ENCODE measurements at regions not wholly inside any gene's neighbourhood (a gene's known extent, or its start where the extent isn't known, plus 50 kb on each side); places are given as distances from the start of the nearest gene placed in this dataset.

GRCh38 chr2:219887870-219888269 is 260.4 kb downstream of the SLC4A3 start:
- TF ChIP-seq CTCF (IDR thresholded peaks at IDR 0.05; ENCODE audit: extremely low read depth, low read depth, low read length), result no peak
- Histone ChIP-seq H3K27me3 (ENCODE audit: insufficient read depth, low read length) (no peaks in the 10 kb centered on the region), H3K4me1 (ENCODE audit: insufficient read depth, low read length) (no peaks in the 10 kb centered on the region), H3K4me3 (ENCODE audit: insufficient read depth, low read length) (no peak overlapping the region), H3K36me3 (ENCODE audit: insufficient read depth, low read length) (no peaks in the 10 kb centered on the region), H3K79me2 (ENCODE audit: insufficient read depth, low read length) (no peaks in the 10 kb centered on the region), H4K20me1 (ENCODE audit: insufficient read depth, low read length) (no peaks in the 10 kb centered on the region), H2AFZ (ENCODE audit: low read length) (no peak overlapping the region), H3K4me2 (ENCODE audit: insufficient read depth, low read length) (no peak overlapping the region), H3K9me3 (ENCODE audit: low read depth, low read length) (no peaks in the 10 kb centered on the region), H3K27ac (ENCODE audit: low read depth, low read length) (no peak overlapping the region)
- DNase-seq (ENCODE audit: insufficient read length, low spot score, missing footprints), result no peak

- no peak overlapping the region for H3K4me3 ChIP-seq (ENCODE audit: insufficient read depth, low read length)
- H3K27me3 ChIP-seq (ENCODE audit: insufficient read depth, low read length), result no peaks in the 10 kb centered on the region
- no peak overlapping the region for H2AFZ ChIP-seq (ENCODE audit: low read length)
- no peaks in the 10 kb centered on the region for H3K9me3 ChIP-seq (ENCODE audit: low read depth, low read length)
- no peaks in the 10 kb centered on the region for H3K4me1 ChIP-seq (ENCODE audit: insufficient read depth, low read length)
- no peaks in the 10 kb centered on the region for H3K36me3 ChIP-seq (ENCODE audit: insufficient read depth, low read length)
- H3K79me2 ChIP-seq (ENCODE audit: insufficient read depth, low read length), result no peaks in the 10 kb centered on the region
- no peak overlapping the region for H3K27ac ChIP-seq (ENCODE audit: low read depth, low read length)
- no peak for TF ChIP-seq CTCF (IDR thresholded peaks at IDR 0.05; ENCODE audit: extremely low read depth, low read depth, low read length)
- DNase-seq (ENCODE audit: insufficient read length, low spot score, missing footprints), result no peak
- no peaks in the 10 kb centered on the region for H4K20me1 ChIP-seq (ENCODE audit: insufficient read depth, low read length)
- H3K4me2 ChIP-seq (ENCODE audit: insufficient read depth, low read length), result no peak overlapping the region
Observed at GRCh38 chr2:219893541-219893940, 266.1 kb downstream of the SLC4A3 start.

- no peak for DNase-seq (ENCODE audit: insufficient read length, low spot score, missing footprints)
- Histone ChIP-seq H3K4me1 (ENCODE audit: insufficient read depth, low read length) (no peaks in the 10 kb centered on the region), H3K27ac (ENCODE audit: low read depth, low read length) (no peak overlapping the region), H3K4me3 (ENCODE audit: insufficient read depth, low read length) (no peak overlapping the region), H3K4me2 (ENCODE audit: insufficient read depth, low read length) (no peak overlapping the region), H4K20me1 (ENCODE audit: insufficient read depth, low read length) (no peaks in the 10 kb centered on the region), H3K79me2 (ENCODE audit: insufficient read depth, low read length) (no peaks in the 10 kb centered on the region), H3K36me3 (ENCODE audit: insufficient read depth, low read length) (no peaks in the 10 kb centered on the region), H2AFZ (ENCODE audit: low read length) (no peak overlapping the region), H3K27me3 (ENCODE audit: insufficient read depth, low read length) (no peaks in the 10 kb centered on the region), H3K9me3 (ENCODE audit: low read depth, low read length) (no peaks in the 10 kb centered on the region)
- no peak for TF ChIP-seq CTCF (IDR thresholded peaks at IDR 0.05; ENCODE audit: extremely low read depth, low read depth, low read length)
Observed at GRCh38 chr2:219897456-219897855, 270.0 kb downstream of the SLC4A3 start.

GRCh38 chr2:219901155-219901554 is 273.7 kb downstream of the SLC4A3 start:
- no peaks in the 10 kb centered on the region for H3K9me3 ChIP-seq (ENCODE audit: low read depth, low read length)
- TF ChIP-seq CTCF (IDR thresholded peaks at IDR 0.05; ENCODE audit: extremely low read depth, low read depth, low read length), result no peak
- no peaks in the 10 kb centered on the region for H3K79me2 ChIP-seq (ENCODE audit: insufficient read depth, low read length)
- H3K4me3 ChIP-seq (ENCODE audit: insufficient read depth, low read length), result no peak overlapping the region
- no peak for DNase-seq (ENCODE audit: insufficient read length, low spot score, missing footprints)
- H3K27ac ChIP-seq (ENCODE audit: low read depth, low read length), result no peak overlapping the region
- H4K20me1 ChIP-seq (ENCODE audit: insufficient read depth, low read length), result no peaks in the 10 kb centered on the region
- H3K27me3 ChIP-seq (ENCODE audit: insufficient read depth, low read length), result no peaks in the 10 kb centered on the region
- no peaks in the 10 kb centered on the region for H3K4me1 ChIP-seq (ENCODE audit: insufficient read depth, low read length)
- H3K36me3 ChIP-seq (ENCODE audit: insufficient read depth, low read length), result no peaks in the 10 kb centered on the region
- no peak overlapping the region for H3K4me2 ChIP-seq (ENCODE audit: insufficient read depth, low read length)
- no peak overlapping the region for H2AFZ ChIP-seq (ENCODE audit: low read length)
